ENCODE measurements at regions not wholly inside any gene's neighbourhood (a gene's known extent, or its start where the extent isn't known, plus 50 kb on each side); places are given as distances from the start of the nearest gene placed in this dataset.

GRCh38 chr9:14960881-14961280 lies 50.7 kb upstream of the FREM1 start:
- DNase-seq: no peak

Measured in NCI-H1694 (cell line).